K562 (cell line): ENCODE measurements at regions not wholly inside any gene's neighbourhood (a gene's known extent, or its start where the extent isn't known, plus 50 kb on each side); places are given as distances from the start of the nearest gene placed in this dataset.
A peak's percentile ranks its signal among the peaks of the same experiment; 100 is the strongest.

Experiments
- ATAC-seq: fragments of 200-7000 bp; cut with Tn5 transposase; 3 replicates; pipeline ENCODE4 v1.9.1; 2020; ENCODE audit warnings: moderate library complexity
- BruUV-seq: library from RNA; stranded (reverse); fragments of 400-500 nt; replicated peaks from 2 replicates; lab custom pipeline; 2021; lab: Mats Ljungman, UMichigan
- CTCF ChIA-PET: fragments of 300-600 bp; formaldehyde crosslinking; extraction: SDS; loops from one replicate; lab custom pipeline; 2021; ENCODE audit warnings: low intra/inter-chr PET ratio; lab: Yijun Ruan, JAX
- POLR2A ChIA-PET: fragments of 300-600, 350-650 bp; sonication (Branson Sonifier 250); formaldehyde crosslinking; extraction: SDS; loops from one replicate; lab custom pipeline; 2021; ENCODE audit warnings: antibody characterized with exemption, inconsistent platforms; lab: Yijun Ruan, JAX
- DNase-seq, 4 experiments: peaks; one replicate each; pipeline versions ENCODE4 v3.0.0 to v3.0.0-alpha.2; 2011 to 2018; ENCODE audit warnings: low spot score in 3 of 4, mixed read lengths in 3 of 4; ENCODE audit errors: extremely low read depth in 1 of 4
- FAIRE-seq: peaks from 2 replicates; lab custom pipeline; 2011; peaks lifted over from hg19 to GRCh38; lab: Jason Lieb, UNC
- H2AFZ ChIP-seq: 2 replicates; pipeline ENCODE4 v1.6.0; 2011; ENCODE audit warnings: low read depth, low read length, control low read depth, inconsistent platforms
- H3K27ac ChIP-seq: fragments of 200-600 bp; 3 replicates; pipeline ENCODE4 v1.8.0; 2011; ENCODE audit warnings: low read depth, mild to moderate bottlenecking, control low read depth, inconsistent platforms, low read length, moderate library complexity, mixed read lengths; ENCODE audit errors: extremely low read depth
- H3K27me3 ChIP-seq, 2 experiments: fragments of 300-600 bp in 1 of 2; 2 replicates in 1 of 2; 3 replicates in 1 of 2; pipeline versions ENCODE4 v1.6.0 to v1.8.0; 2011; ENCODE audit warnings: inconsistent platforms in 2 of 2, low read length in 2 of 2, mild to moderate bottlenecking in 1 of 2, mixed read lengths in 1 of 2, moderate library complexity in 1 of 2; ENCODE audit not compliant: control insufficient read depth in 2 of 2, insufficient read depth in 2 of 2
- H3K36me3 ChIP-seq: fragments of 300-600 bp; 3 replicates; pipeline ENCODE4 v1.8.0; 2011; ENCODE audit warnings: mild to moderate bottlenecking, low read length, inconsistent platforms; ENCODE audit not compliant: control insufficient read depth, insufficient read depth
- H3K4me1 ChIP-seq, 2 experiments: fragments of 200-600 bp in 1 of 2; replicated peaks in 1 of 2; 2 replicates in 1 of 2; 3 replicates in 1 of 2; pipeline versions ENCODE4 v1.5.1 to v1.8.0; 2011; ENCODE audit warnings: inconsistent platforms in 2 of 2, low read length in 2 of 2, mild to moderate bottlenecking in 1 of 2, mixed read lengths in 1 of 2, moderate library complexity in 1 of 2; ENCODE audit not compliant: control insufficient read depth in 2 of 2, insufficient read depth in 2 of 2
- H3K4me2 ChIP-seq: 2 replicates; pipeline ENCODE4 v1.6.1; 2011; ENCODE audit warnings: low read length, control low read depth, inconsistent platforms, mixed read lengths; ENCODE audit not compliant: insufficient read depth
- H3K4me3 ChIP-seq: fragments of 200-600 bp; sonication (generic), shearing (Covaris generic); 2 replicates; pipeline ENCODE4 v1.5.1; 2016; ENCODE audit warnings: control low read depth, inconsistent platforms
- H3K79me2 ChIP-seq: fragments of 200-600 bp; 3 replicates; pipeline ENCODE4 v1.8.0; 2011; ENCODE audit warnings: low read length, inconsistent platforms; ENCODE audit not compliant: control insufficient read depth, insufficient read depth
- H3K9ac ChIP-seq, 2 experiments: 2 replicates each; pipeline versions ENCODE4 v1.6.0 to v1.6.1; 2011; ENCODE audit warnings: low read depth in 2 of 2, low read length in 2 of 2, control low read depth in 1 of 2, inconsistent platforms in 1 of 2, mild to moderate bottlenecking in 1 of 2, mixed read lengths in 1 of 2; ENCODE audit not compliant: insufficient read depth in 1 of 2
- H3K9me1 ChIP-seq: one replicate; pipeline ENCODE4 v1.6.0; 2011; ENCODE audit warnings: inconsistent platforms, mild to moderate bottlenecking, low read length, moderate library complexity; ENCODE audit not compliant: control insufficient read depth, insufficient read depth
- H3K9me3 ChIP-seq: replicated peaks from 2 replicates; pipeline ENCODE4 v1.5.1; 2011; ENCODE audit warnings: low read depth, low read length, inconsistent platforms; ENCODE audit not compliant: control insufficient read depth, insufficient read depth
- H4K20me1 ChIP-seq: replicated peaks from 2 replicates; pipeline ENCODE4 v1.6.1; 2011; ENCODE audit warnings: low read length, inconsistent platforms, mixed read lengths; ENCODE audit not compliant: control insufficient read depth, insufficient read depth
- C11orf30 ChIP-seq: fragments of 450-650 bp; IDR thresholded peaks from 2 replicates; pipeline ENCODE4 v1.6.1; 2016; ENCODE audit warnings: low read depth, mild to moderate bottlenecking
- CCAR2 ChIP-seq: fragments of 200-400 bp; formaldehyde crosslinking; IDR thresholded peaks from 2 replicates; pipeline ENCODE4 v1.6.1; 2017; ENCODE audit warnings: mild to moderate bottlenecking, low read depth, low read length
- CEBPB ChIP-seq: fragments of 450-650 bp; IDR thresholded peaks from 2 replicates; pipeline ENCODE4 v1.6.1; 2016; ENCODE audit warnings: missing genetic modification characterization, missing compliant biosample characterization
- LARP7 ChIP-seq: fragments of 450-650 bp; IDR thresholded peaks from 2 replicates; pipeline ENCODE4 v1.6.1; 2016
- MAFK ChIP-seq: IDR thresholded peaks from 2 replicates; pipeline ENCODE4 v1.6.1; 2011; ENCODE audit warnings: low read length, improper control_type of control experiment
- PHB ChIP-seq: fragments of 250-450 bp; sonication (Bioruptor Pico); IDR thresholded peaks from 2 replicates; pipeline ENCODE4 v1.5.0; 2021
- SMARCB1 ChIP-seq: IDR thresholded peaks from 2 replicates; pipeline ENCODE4 v1.6.1; 2011; ENCODE audit warnings: improper control_type of control experiment, low read depth; ENCODE audit not compliant: insufficient read length
- ZNF232 ChIP-seq: sonication (generic); formaldehyde crosslinking; IDR thresholded peaks from 2 replicates; pipeline ENCODE4 v1.8.0; 2022; ENCODE audit warnings: mild to moderate bottlenecking, missing genetic modification reagents
- WGBS: fragments of 100-300 bp; shearing (Covaris generic); methylation state at CpG from one replicate; pipeline ENCODE4 v1.1.6; 2016; ENCODE audit warnings: low coverage, mixed read lengths; ENCODE audit not compliant: insufficient coverage; ENCODE audit errors: missing lambda C conversion rate; 5-methylcytosine and 5-hydroxymethylcytosine counted together
- in situ Hi-C: fragments of 300-500 bp; cut with MboI; formaldehyde crosslinking; loops from 4 replicates; pipeline ENCODE4 v1.15.0; 2018; ENCODE audit warnings: inconsistent platforms, mixed read lengths
- intact Hi-C: fragments of 100-400 bp; cut with micrococcal nuclease; formaldehyde crosslinking; loops from 2 replicates; pipeline ENCODE4 v1.14.2; 2022
- TF ChIP-seq, protein P1 (sequence below): fragments of 200-800 bp; sonication (Bioruptor generic); IDR thresholded peaks from 2 replicates; pipeline ENCODE4 v1.6.1; 2017; ENCODE audit warnings: missing genetic modification characterization, missing compliant biosample characterization
- TF ChIP-seq, protein P2 (sequence below): fragments of 250-450 bp; sonication (Bioruptor Pico); IDR thresholded peaks from 2 replicates; pipeline ENCODE4 v1.8.0; 2021; ENCODE audit warnings: moderate library complexity, mild to moderate bottlenecking, inconsistent platforms
- TF ChIP-seq, protein P3 (sequence below): fragments of 250-450 bp; sonication (Bioruptor Pico); IDR thresholded peaks from 2 replicates; pipeline ENCODE4 v1.5.0; 2022; ENCODE audit warnings: mild to moderate bottlenecking

DNA sequence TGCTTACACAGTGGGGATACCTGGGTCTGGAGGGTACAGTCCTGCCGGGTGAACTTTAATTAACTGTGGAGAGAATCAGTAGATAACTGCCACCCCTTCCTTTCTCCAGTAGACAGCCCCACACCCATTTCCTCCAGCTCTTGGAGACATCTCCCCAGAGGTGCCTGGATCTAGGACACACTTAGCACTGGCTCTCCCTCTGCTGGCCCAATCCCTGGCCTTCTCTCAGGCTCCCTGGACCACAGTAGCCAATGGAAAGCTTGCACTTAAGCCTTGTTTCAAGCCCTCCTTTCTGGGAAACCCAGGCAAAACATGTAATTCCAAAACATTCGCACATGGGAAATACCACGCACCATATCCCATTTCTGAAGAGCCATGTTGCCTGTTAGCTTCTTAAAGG is 169.2 kb upstream of the GAS1 start:
- CTCF ChIA-PET, result no interaction called here

DNA sequence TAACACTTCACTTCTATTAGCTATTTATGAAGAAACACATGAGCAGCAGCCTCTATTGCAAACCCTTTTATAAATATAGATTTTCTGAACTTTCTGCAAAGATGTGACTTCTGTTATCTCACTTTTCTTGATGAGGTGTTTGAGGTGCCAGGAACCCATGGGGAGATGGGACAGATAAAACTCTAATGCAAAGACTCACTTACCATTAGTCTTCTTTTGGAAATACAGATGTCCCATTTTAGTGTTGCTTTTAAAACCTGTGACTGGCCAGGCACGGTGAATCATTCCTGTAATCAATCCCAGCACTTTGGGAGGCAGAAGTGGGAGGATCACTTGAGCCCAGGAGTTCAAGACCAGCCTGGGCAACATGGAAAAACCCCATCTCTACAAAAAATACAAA is 171.3 kb upstream of the GAS1 start:
- FAIRE-seq (no peak), ATAC-seq (no peak), DNase-seq (no peak)
- in situ Hi-C loops, result no loop called here
- Histone ChIP-seq H3K4me2 (no peak overlapping the region), H3K79me2 (no peaks in the 10 kb centered on the region), H3K27ac (no peak overlapping the region), H3K4me1 (no peaks in the 10 kb centered on the region), H4K20me1 (no peaks in the 10 kb centered on the region), H2AFZ (no peak overlapping the region), H3K9me1 (no peaks in the 10 kb centered on the region), H3K4me3 (no peak overlapping the region), H3K9ac (no peak overlapping the region), H3K36me3 (no peaks in the 10 kb centered on the region), H3K27me3 (no peaks in the 10 kb centered on the region; a peak in 1 of 5 replicates), H3K9me3 (no peaks in the 10 kb centered on the region)
- WGBS, result 0% methylated on average over 1 of the region's 1 CpG
- ChIA-PET CTCF (no interaction called here), POLR2A (no interaction called here)
- intact Hi-C loops, result no loop called here
- no TSS peak for BruUV-seq
- TF ChIP-seq MAFK, result no peak
- no peak for TF ChIP-seq CCAR2
- TF ChIP-seq, protein P1, sequence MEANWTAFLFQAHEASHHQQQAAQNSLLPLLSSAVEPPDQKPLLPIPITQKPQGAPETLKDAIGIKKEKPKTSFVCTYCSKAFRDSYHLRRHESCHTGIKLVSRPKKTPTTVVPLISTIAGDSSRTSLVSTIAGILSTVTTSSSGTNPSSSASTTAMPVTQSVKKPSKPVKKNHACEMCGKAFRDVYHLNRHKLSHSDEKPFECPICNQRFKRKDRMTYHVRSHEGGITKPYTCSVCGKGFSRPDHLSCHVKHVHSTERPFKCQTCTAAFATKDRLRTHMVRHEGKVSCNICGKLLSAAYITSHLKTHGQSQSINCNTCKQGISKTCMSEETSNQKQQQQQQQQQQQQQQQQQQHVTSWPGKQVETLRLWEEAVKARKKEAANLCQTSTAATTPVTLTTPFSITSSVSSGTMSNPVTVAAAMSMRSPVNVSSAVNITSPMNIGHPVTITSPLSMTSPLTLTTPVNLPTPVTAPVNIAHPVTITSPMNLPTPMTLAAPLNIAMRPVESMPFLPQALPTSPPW (CRISPR knock-in tag), result no peak
- no peak for TF ChIP-seq ZNF232 (CRISPR knock-in tag)
- TF ChIP-seq, protein P2, sequence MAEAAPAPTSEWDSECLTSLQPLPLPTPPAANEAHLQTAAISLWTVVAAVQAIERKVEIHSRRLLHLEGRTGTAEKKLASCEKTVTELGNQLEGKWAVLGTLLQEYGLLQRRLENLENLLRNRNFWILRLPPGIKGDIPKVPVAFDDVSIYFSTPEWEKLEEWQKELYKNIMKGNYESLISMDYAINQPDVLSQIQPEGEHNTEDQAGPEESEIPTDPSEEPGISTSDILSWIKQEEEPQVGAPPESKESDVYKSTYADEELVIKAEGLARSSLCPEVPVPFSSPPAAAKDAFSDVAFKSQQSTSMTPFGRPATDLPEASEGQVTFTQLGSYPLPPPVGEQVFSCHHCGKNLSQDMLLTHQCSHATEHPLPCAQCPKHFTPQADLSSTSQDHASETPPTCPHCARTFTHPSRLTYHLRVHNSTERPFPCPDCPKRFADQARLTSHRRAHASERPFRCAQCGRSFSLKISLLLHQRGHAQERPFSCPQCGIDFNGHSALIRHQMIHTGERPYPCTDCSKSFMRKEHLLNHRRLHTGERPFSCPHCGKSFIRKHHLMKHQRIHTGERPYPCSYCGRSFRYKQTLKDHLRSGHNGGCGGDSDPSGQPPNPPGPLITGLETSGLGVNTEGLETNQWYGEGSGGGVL (CRISPR knock-in tag), result no peak
- TF ChIP-seq C11orf30, result no peak
- no peak for TF ChIP-seq PHB (CRISPR knock-in tag)
- TF ChIP-seq SMARCB1, result no peak
- TF ChIP-seq, protein P3, sequence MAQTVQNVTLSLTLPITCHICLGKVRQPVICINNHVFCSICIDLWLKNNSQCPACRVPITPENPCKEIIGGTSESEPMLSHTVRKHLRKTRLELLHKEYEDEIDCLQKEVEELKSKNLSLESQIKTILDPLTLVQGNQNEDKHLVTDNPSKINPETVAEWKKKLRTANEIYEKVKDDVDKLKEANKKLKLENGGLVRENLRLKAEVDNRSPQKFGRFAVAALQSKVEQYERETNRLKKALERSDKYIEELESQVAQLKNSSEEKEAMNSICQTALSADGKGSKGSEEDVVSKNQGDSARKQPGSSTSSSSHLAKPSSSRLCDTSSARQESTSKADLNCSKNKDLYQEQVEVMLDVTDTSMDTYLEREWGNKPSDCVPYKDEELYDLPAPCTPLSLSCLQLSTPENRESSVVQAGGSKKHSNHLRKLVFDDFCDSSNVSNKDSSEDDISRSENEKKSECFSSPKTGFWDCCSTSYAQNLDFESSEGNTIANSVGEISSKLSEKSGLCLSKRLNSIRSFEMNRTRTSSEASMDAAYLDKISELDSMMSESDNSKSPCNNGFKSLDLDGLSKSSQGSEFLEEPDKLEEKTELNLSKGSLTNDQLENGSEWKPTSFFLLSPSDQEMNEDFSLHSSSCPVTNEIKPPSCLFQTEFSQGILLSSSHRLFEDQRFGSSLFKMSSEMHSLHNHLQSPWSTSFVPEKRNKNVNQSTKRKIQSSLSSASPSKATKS (CRISPR knock-in tag), result no peak

More for the DNA sequence above, 169.2 kb upstream of the GAS1 start:
- Histone ChIP-seq H3K9me3 (no peaks in the 10 kb centered on the region), H3K36me3 (no peaks in the 10 kb centered on the region), H3K4me3 (no peak overlapping the region), H2AFZ (no peak overlapping the region)
- FAIRE-seq (no peak), ATAC-seq (no peak)
- in situ Hi-C loops, result no loop called here
- TF ChIP-seq LARP7 (no peak), CEBPB (tag) (no peak), PHB (CRISPR knock-in tag) (no peak)
- TF ChIP-seq, all 486 proteins: peak for 0
- 0% methylated on average over 3 of the region's 3 CpGs for WGBS
- Histone ChIP-seq H3K4me2 (no peak overlapping the region), H3K4me1 (no peaks in the 10 kb centered on the region), H3K79me2 (no peaks in the 10 kb centered on the region), H3K27ac (no peak overlapping the region), H3K9ac (no peak overlapping the region), H3K27me3 (no peaks in the 10 kb centered on the region; a peak in 1 of 5 replicates), H4K20me1 (no peaks in the 10 kb centered on the region), H3K9me1 (no peaks in the 10 kb centered on the region)
- POLR2A ChIA-PET, result interaction anchor here (0.6 kb wide), 1 partner anchor 307 kb away, joined by 3 read pairs; no protein-coding TSS in a partner anchor
- intact Hi-C loops, result no loop called here
- peak in 1 of 4 experiments; percentile 4 for DNase-seq
- no TSS peak for BruUV-seq
